ENCODE measurements at regions not wholly inside any gene's neighbourhood (a gene's known extent, or its start where the extent isn't known, plus 50 kb on each side); places are given as distances from the start of the nearest gene placed in this dataset.

GRCh38 chr17:77359236-77359635 lies 218.5 kb downstream of the SEC14L1 start:
- Histone ChIP-seq H3K9ac (ENCODE audit: low read length) (no peak overlapping the region), H3K4me1 (ENCODE audit: insufficient read depth, low read length) (peaks cover 16% of the 10 kb centered on the region), H4K20me1 (ENCODE audit: low read length) (peaks cover 44% of the 10 kb centered on the region), H3K36me3 (ENCODE audit: low read depth, low read length) (peaks cover 16% of the 10 kb centered on the region), H3K4me2 (ENCODE audit: low read length) (no peak overlapping the region), H3K4me3 (ENCODE audit: low read length) (no peak overlapping the region), H3F3A (ENCODE audit: low read length, unreplicated experiment) (peaks cover 6% of the 10 kb centered on the region), H3K9me2 (replicated peaks; ENCODE audit: low read length) (no peaks in the 10 kb centered on the region), H2AFZ (ENCODE audit: low read length) (no peak overlapping the region), H3K79me2 (ENCODE audit: low read length) (peaks cover 92% of the 10 kb centered on the region), H3K27me3 (ENCODE audit: low read length) (no peaks in the 10 kb centered on the region), H3K27ac (ENCODE audit: low read length) (no peak overlapping the region), H3K9me3 (ENCODE audit: low read length) (no peaks in the 10 kb centered on the region)
- ChIA-PET POLR2A (ENCODE audit: unreplicated experiment) (interaction anchor here (0.6 to 0.7 kb wide), 2 partner anchors 13 to 36 kb away, joined by 3 to 4 read pairs; no protein-coding TSS in a partner anchor), CTCF (no interaction called here)
- no peak for DNase-seq
- no peak for ATAC-seq
- intact Hi-C loops (cut with micrococcal nuclease), result no loop called here
- BruUV-seq (replicated peaks), result no TSS peak
- no peak for TF ChIP-seq EZH2phosphoT487 (IDR thresholded peaks at IDR 0.05; ENCODE audit: borderline replicate concordance, low read length)
- TF ChIP-seq EZH2 (IDR thresholded peaks at IDR 0.05; ENCODE audit: low read length, unreplicated experiment), result no peak
- TF ChIP-seq CTCF (conservative IDR thresholded peaks at IDR 0.05; ENCODE audit: low read depth, low read length), result no peak

DNA sequence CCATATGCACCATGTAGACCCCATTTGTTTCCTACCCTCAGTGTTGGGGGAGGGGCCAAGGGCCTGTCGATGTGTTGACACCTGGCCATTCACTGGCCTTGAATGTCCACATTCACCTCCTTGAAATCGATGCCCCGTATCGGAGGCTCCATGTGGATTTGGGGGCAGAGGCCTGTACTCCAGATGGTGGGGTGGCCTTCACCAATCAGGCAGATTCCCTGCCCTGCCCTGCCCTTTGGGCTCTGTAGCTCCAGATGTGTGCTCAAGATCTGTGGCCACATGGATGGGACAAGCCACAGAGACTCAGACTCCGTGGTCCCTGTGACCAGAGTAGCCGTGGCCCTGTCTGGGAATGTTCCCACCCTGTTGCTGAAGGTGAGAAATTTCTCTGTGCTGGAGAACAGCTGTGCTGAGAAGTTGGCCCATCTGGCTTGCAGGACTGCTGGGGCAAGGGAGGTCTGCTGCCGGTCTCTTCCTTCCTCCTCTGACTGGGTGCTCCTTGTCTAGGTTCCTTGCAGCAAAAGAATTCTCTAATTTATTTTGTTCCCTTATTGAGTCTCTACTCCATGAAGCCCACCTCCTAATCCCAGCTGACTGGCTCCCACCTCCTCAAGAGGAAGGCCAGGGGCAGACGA lies 221.3 kb downstream of the SEC14L1 start:
- DNase-seq, result no peak
- H3K9me2 ChIP-seq (replicated peaks; ENCODE audit: low read length), result no peaks in the 10 kb centered on the region
- no peaks in the 10 kb centered on the region for H3F3A ChIP-seq (ENCODE audit: low read length, unreplicated experiment)
- H3K9me3 ChIP-seq (ENCODE audit: low read length), result no peaks in the 10 kb centered on the region
- intact Hi-C loops (cut with micrococcal nuclease), result no loop called here
- no peak overlapping the region for H3K9ac ChIP-seq (ENCODE audit: low read length)
- TF ChIP-seq EZH2phosphoT487 (IDR thresholded peaks at IDR 0.05; ENCODE audit: borderline replicate concordance, low read length) (no peak), EZH2 (IDR thresholded peaks at IDR 0.05; ENCODE audit: low read length, unreplicated experiment) (no peak), CTCF (conservative IDR thresholded peaks at IDR 0.05; ENCODE audit: low read depth, low read length) (no peak)
- no peak overlapping the region for H2AFZ ChIP-seq (ENCODE audit: low read length)
- H3K4me1 ChIP-seq (ENCODE audit: insufficient read depth, low read length), result peaks cover 39% of the 10 kb centered on the region
- ATAC-seq, result no peak
- no peak overlapping the region for H3K4me2 ChIP-seq (ENCODE audit: low read length)
- peaks cover 12% of the 10 kb centered on the region; the same call in 1 of the 2 replicates for H3K36me3 ChIP-seq (ENCODE audit: low read depth, low read length)
- H3K27me3 ChIP-seq (ENCODE audit: low read length), result no peaks in the 10 kb centered on the region
- H3K4me3 ChIP-seq (ENCODE audit: low read length), result no peak overlapping the region
- peaks cover 96% of the 10 kb centered on the region for H3K79me2 ChIP-seq (ENCODE audit: low read length)
- ChIA-PET CTCF (interaction anchor here (0.6 kb wide), 1 partner anchor 69 kb away, joined by 4 read pairs; no protein-coding TSS in a partner anchor), POLR2A (ENCODE audit: unreplicated experiment) (no interaction called here)
- no peak overlapping the region for H3K27ac ChIP-seq (ENCODE audit: low read length)
- BruUV-seq (replicated peaks), result no TSS peak
- peaks cover 30% of the 10 kb centered on the region for H4K20me1 ChIP-seq (ENCODE audit: low read length)

DNA sequence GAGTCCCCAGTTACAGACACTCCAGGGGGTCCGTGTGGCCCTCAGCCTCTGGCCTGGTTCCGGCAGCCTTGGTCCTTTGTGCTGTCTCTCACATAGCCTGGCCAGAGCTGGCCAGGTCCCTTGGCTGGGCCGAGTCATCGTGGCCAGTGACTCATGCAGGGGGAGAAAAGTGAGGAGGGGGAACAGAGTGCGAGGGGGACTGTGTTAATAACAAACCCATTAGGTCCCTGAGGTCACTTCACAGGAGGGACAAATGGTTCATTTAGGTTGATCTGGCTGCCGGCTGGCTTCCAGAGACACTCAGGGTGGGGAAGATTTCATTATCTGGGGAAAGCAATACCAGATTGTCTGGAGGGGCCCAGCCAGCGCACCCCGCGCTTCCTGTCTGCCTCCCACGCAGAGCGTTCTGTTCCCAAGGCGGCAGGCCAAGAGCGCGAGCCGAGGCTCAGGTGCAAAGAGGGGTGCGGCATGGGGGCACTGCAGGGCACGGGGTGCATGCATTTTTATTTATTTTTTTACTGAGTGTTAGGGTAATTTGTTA lies 223.1 kb downstream of the SEC14L1 start:
- no peak overlapping the region for H3K4me3 ChIP-seq (ENCODE audit: low read length)
- no peaks in the 10 kb centered on the region for H3K9me2 ChIP-seq (replicated peaks; ENCODE audit: low read length)
- H3K9ac ChIP-seq (ENCODE audit: low read length), result no peak overlapping the region
- no peaks in the 10 kb centered on the region for H3K27me3 ChIP-seq (ENCODE audit: low read length)
- intact Hi-C loops (cut with micrococcal nuclease), result no loop called here
- H3K27ac ChIP-seq (ENCODE audit: low read length), result peak overlapping the region; percentile 38; the same call in 1 of the 2 replicates
- H3K4me2 ChIP-seq (ENCODE audit: low read length), result no peak overlapping the region
- H3F3A ChIP-seq (ENCODE audit: low read length, unreplicated experiment), result no peaks in the 10 kb centered on the region
- 0 out of 2 replicates have a peak, but pooled peaks have one; percentile 18 for ATAC-seq
- ChIA-PET POLR2A (ENCODE audit: unreplicated experiment) (no interaction called here), CTCF (no interaction called here)
- no peak overlapping the region for H2AFZ ChIP-seq (ENCODE audit: low read length)
- no peak for DNase-seq
- H4K20me1 ChIP-seq (ENCODE audit: low read length), result peaks cover 20% of the 10 kb centered on the region; the same call in 1 of the 2 replicates
- peaks cover 39% of the 10 kb centered on the region for H3K4me1 ChIP-seq (ENCODE audit: insufficient read depth, low read length)
- H3K79me2 ChIP-seq (ENCODE audit: low read length), result peaks cover 92% of the 10 kb centered on the region
- no peak for TF ChIP-seq CTCF (conservative IDR thresholded peaks at IDR 0.05; ENCODE audit: low read depth, low read length)
- no peak for TF ChIP-seq EZH2phosphoT487 (IDR thresholded peaks at IDR 0.05; ENCODE audit: borderline replicate concordance, low read length)
- no peak for TF ChIP-seq EZH2 (IDR thresholded peaks at IDR 0.05; ENCODE audit: low read length, unreplicated experiment)
- peaks cover 6% of the 10 kb centered on the region; the same call in 1 of the 2 replicates for H3K36me3 ChIP-seq (ENCODE audit: low read depth, low read length)
- BruUV-seq (replicated peaks), result no TSS peak
- no peaks in the 10 kb centered on the region for H3K9me3 ChIP-seq (ENCODE audit: low read length)

Data from PC-3 (cell line).